Neural cell (in vitro differentiated cells): ENCODE measurements at regions not wholly inside any gene's neighbourhood (a gene's known extent, or its start where the extent isn't known, plus 50 kb on each side); places are given as distances from the start of the nearest gene placed in this dataset.

ENCODE experiments used
- EP300 ChIP-seq: fragments of 450-650 bp; conservative IDR thresholded peaks from 2 replicates; pipeline ENCODE4 v1.6.1; 2014; ENCODE audit warnings: antibody characterized with exemption, mild to moderate bottlenecking, moderate library complexity; ENCODE audit not compliant: poor library complexity, severe bottlenecking
- EZH2 ChIP-seq: fragments of 200-600, 300-800 bp; shearing (Covaris generic), sonication (generic); IDR thresholded peaks from 2 replicates; pipeline ENCODE4 v1.6.1; 2014; ENCODE audit warnings: antibody characterized with exemption, low read length, borderline replicate concordance, mild to moderate bottlenecking; ENCODE audit not compliant: insufficient read depth, poor library complexity, severe bottlenecking
- SMC3 ChIP-seq: fragments of 450-650 bp; conservative IDR thresholded peaks from 2 replicates; pipeline ENCODE4 v1.6.1; 2014; ENCODE audit warnings: antibody characterized with exemption, mild to moderate bottlenecking, moderate library complexity; ENCODE audit not compliant: poor library complexity
- TAF1 ChIP-seq: IDR thresholded peaks from 2 replicates; pipeline ENCODE4 v1.6.1; 2012; ENCODE audit warnings: low read depth
- TF ChIP-seq, protein P1 (sequence below): IDR thresholded peaks from 2 replicates; pipeline ENCODE4 v1.6.1; 2012; ENCODE audit warnings: borderline replicate concordance
- TF ChIP-seq, protein P2 (sequence below): fragments of 450-650 bp; IDR thresholded peaks from 2 replicates; pipeline ENCODE4 v1.5.1; 2014; ENCODE audit warnings: antibody characterized with exemption, mild to moderate bottlenecking, moderate library complexity; ENCODE audit not compliant: poor library complexity, severe bottlenecking

GRCh38 chr13:63696055-63696454 lies 2280.4 kb upstream of the PCDH20 start:
- TF ChIP-seq, protein P1, sequence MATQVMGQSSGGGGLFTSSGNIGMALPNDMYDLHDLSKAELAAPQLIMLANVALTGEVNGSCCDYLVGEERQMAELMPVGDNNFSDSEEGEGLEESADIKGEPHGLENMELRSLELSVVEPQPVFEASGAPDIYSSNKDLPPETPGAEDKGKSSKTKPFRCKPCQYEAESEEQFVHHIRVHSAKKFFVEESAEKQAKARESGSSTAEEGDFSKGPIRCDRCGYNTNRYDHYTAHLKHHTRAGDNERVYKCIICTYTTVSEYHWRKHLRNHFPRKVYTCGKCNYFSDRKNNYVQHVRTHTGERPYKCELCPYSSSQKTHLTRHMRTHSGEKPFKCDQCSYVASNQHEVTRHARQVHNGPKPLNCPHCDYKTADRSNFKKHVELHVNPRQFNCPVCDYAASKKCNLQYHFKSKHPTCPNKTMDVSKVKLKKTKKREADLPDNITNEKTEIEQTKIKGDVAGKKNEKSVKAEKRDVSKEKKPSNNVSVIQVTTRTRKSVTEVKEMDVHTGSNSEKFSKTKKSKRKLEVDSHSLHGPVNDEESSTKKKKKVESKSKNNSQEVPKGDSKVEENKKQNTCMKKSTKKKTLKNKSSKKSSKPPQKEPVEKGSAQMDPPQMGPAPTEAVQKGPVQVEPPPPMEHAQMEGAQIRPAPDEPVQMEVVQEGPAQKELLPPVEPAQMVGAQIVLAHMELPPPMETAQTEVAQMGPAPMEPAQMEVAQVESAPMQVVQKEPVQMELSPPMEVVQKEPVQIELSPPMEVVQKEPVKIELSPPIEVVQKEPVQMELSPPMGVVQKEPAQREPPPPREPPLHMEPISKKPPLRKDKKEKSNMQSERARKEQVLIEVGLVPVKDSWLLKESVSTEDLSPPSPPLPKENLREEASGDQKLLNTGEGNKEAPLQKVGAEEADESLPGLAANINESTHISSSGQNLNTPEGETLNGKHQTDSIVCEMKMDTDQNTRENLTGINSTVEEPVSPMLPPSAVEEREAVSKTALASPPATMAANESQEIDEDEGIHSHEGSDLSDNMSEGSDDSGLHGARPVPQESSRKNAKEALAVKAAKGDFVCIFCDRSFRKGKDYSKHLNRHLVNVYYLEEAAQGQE = no peak
- TF ChIP-seq EP300 = no peak
- TF ChIP-seq, protein P2, sequence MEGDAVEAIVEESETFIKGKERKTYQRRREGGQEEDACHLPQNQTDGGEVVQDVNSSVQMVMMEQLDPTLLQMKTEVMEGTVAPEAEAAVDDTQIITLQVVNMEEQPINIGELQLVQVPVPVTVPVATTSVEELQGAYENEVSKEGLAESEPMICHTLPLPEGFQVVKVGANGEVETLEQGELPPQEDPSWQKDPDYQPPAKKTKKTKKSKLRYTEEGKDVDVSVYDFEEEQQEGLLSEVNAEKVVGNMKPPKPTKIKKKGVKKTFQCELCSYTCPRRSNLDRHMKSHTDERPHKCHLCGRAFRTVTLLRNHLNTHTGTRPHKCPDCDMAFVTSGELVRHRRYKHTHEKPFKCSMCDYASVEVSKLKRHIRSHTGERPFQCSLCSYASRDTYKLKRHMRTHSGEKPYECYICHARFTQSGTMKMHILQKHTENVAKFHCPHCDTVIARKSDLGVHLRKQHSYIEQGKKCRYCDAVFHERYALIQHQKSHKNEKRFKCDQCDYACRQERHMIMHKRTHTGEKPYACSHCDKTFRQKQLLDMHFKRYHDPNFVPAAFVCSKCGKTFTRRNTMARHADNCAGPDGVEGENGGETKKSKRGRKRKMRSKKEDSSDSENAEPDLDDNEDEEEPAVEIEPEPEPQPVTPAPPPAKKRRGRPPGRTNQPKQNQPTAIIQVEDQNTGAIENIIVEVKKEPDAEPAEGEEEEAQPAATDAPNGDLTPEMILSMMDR = no peak
- TF ChIP-seq TAF1 = no peak
- TF ChIP-seq SMC3 = no peak
- no peak for TF ChIP-seq EZH2
